Upper lobe of left lung (tissue), 6 donors: ENCODE measurements at regions not wholly inside any gene's neighbourhood (a gene's known extent, or its start where the extent isn't known, plus 50 kb on each side); places are given as distances from the start of the nearest gene placed in this dataset.

ENCODE experiments used
- ATAC-seq, 2 donors: fragments of 200-7000 bp; cut with Tn5 transposase; one replicate each; pipeline ENCODE4 v1.9.1; 2022; ENCODE audit warnings: mild to moderate bottlenecking in 2 of 2, moderate library complexity in 2 of 2; ENCODE audit not compliant: low FRiP score in 2 of 2
- DNase-seq, 2 donors: peaks; one replicate each; pipeline ENCODE4 v3.0.0-alpha.2; 2019 to 2020
- H3K27ac ChIP-seq, 4 donors: fragments of 200-600 bp; sonication (generic); one replicate each; pipeline ENCODE4 v1.5.1; 2016 to 2019
- H3K27me3 ChIP-seq, 4 donors: fragments of 200-600 bp; sonication (generic); one replicate each; pipeline ENCODE4 v1.5.1; 2017 to 2019
- H3K36me3 ChIP-seq, 4 donors: fragments of 200-600 bp; sonication (generic); one replicate each; pipeline ENCODE4 v1.5.1; 2016 to 2019
- H3K4me1 ChIP-seq, 4 donors: fragments of 200-600 bp; sonication (generic); one replicate each; pipeline ENCODE4 v1.5.1; 2018 to 2019
- H3K4me3 ChIP-seq, 4 donors: fragments of 200-600 bp; sonication (generic); one replicate each; pipeline ENCODE4 v1.5.1; 2017 to 2019; ENCODE audit warnings: mild to moderate bottlenecking in 2 of 4, moderate library complexity in 1 of 4
- H3K9me3 ChIP-seq, 4 donors: fragments of 200-600 bp; sonication (generic); one replicate each; pipeline ENCODE4 v1.5.1; 2018 to 2019
- EP300 ChIP-seq, 4 donors: sonication (generic); formaldehyde crosslinking; IDR thresholded peaks; one replicate each; pipeline ENCODE4 v1.5.1; 2017; ENCODE audit warnings: antibody characterized with exemption in 4 of 4, control low read depth in 2 of 4
- POLR2A ChIP-seq, 4 donors: fragments of 450-650 bp; IDR thresholded peaks; one replicate each; pipeline ENCODE4 v1.5.1; 2016 to 2017; ENCODE audit warnings: antibody characterized with exemption in 4 of 4, mild to moderate bottlenecking in 2 of 4
- POLR2AphosphoS5 ChIP-seq, 2 donors: sonication (generic); formaldehyde crosslinking; IDR thresholded peaks; one replicate each; pipeline ENCODE4 v1.5.1; 2017; ENCODE audit warnings: antibody characterized with exemption in 2 of 2
- WGBS, 2 donors: methylation state at CpG; one replicate each; pipeline ENCODE4 v1.1.5; 2017 to 2018; 5-methylcytosine and 5-hydroxymethylcytosine counted together
- TF ChIP-seq, protein P1 (sequence below), 6 experiments: fragments of 450-650 bp in 4 of 6; fragments of 200-600 bp in 2 of 6; sonication (generic) in 2 of 6; IDR thresholded peaks; one replicate each; pipeline ENCODE4 v1.5.1; 2016 to 2019; ENCODE audit warnings: antibody characterized with exemption in 6 of 6
- donor health status: DM: no; HTN: no; CAD: no; lungs with moderate emphysema.
- donor health status: DM: no; HTN: yes; CAD: no; lungs with severe emphysema.

- Histone ChIP-seq H3K9me3 (no peaks in the 10 kb centered on the region), H3K4me3 (no peak overlapping the region), H3K27me3 (no peaks in the 10 kb centered on the region), H3K36me3 (no peaks in the 10 kb centered on the region), H3K27ac (no peak overlapping the region), H3K4me1 (peaks cover 5 to 19% (median 13%) of the 10 kb centered on the region in 4 donors)
- 90 to 91% methylated on average over 11 of the region's 11 CpGs for WGBS, 2 donors
- TF ChIP-seq EP300 (IDR thresholded peaks at IDR 0.05): no peak
- no peak for TF ChIP-seq POLR2A (IDR thresholded peaks at IDR 0.05)
- no peak for TF ChIP-seq POLR2AphosphoS5 (IDR thresholded peaks at IDR 0.05)
- TF ChIP-seq, protein P1, sequence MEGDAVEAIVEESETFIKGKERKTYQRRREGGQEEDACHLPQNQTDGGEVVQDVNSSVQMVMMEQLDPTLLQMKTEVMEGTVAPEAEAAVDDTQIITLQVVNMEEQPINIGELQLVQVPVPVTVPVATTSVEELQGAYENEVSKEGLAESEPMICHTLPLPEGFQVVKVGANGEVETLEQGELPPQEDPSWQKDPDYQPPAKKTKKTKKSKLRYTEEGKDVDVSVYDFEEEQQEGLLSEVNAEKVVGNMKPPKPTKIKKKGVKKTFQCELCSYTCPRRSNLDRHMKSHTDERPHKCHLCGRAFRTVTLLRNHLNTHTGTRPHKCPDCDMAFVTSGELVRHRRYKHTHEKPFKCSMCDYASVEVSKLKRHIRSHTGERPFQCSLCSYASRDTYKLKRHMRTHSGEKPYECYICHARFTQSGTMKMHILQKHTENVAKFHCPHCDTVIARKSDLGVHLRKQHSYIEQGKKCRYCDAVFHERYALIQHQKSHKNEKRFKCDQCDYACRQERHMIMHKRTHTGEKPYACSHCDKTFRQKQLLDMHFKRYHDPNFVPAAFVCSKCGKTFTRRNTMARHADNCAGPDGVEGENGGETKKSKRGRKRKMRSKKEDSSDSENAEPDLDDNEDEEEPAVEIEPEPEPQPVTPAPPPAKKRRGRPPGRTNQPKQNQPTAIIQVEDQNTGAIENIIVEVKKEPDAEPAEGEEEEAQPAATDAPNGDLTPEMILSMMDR (IDR thresholded peaks at IDR 0.05): no peak
- DNase-seq (peak in 1 of 2 donors; percentile 30), ATAC-seq (no peak)
Observed at GRCh38 chr17:83013779-83014117, 65.7 kb upstream of the METRNL start.

- Histone ChIP-seq H3K27ac (no peak overlapping the region), H3K36me3 (no peaks in the 10 kb centered on the region), H3K4me3 (no peak overlapping the region), H3K9me3 (no peaks in the 10 kb centered on the region), H3K4me1 (peaks cover 5 to 19% (median 13%) of the 10 kb centered on the region in 4 donors), H3K27me3 (no peaks in the 10 kb centered on the region)
- no peak for ATAC-seq
- TF ChIP-seq POLR2A (IDR thresholded peaks at IDR 0.05) (no peak), POLR2AphosphoS5 (IDR thresholded peaks at IDR 0.05) (no peak), EP300 (IDR thresholded peaks at IDR 0.05) (no peak)
- TF ChIP-seq, protein P1 (IDR thresholded peaks at IDR 0.05): no peak
- 93 to 94% methylated on average over 14 of the region's 14 CpGs for WGBS, 2 donors
- no peak for DNase-seq
Observed at GRCh38 chr17:83014297-83014696, 65.1 kb upstream of the METRNL start.

DNA sequence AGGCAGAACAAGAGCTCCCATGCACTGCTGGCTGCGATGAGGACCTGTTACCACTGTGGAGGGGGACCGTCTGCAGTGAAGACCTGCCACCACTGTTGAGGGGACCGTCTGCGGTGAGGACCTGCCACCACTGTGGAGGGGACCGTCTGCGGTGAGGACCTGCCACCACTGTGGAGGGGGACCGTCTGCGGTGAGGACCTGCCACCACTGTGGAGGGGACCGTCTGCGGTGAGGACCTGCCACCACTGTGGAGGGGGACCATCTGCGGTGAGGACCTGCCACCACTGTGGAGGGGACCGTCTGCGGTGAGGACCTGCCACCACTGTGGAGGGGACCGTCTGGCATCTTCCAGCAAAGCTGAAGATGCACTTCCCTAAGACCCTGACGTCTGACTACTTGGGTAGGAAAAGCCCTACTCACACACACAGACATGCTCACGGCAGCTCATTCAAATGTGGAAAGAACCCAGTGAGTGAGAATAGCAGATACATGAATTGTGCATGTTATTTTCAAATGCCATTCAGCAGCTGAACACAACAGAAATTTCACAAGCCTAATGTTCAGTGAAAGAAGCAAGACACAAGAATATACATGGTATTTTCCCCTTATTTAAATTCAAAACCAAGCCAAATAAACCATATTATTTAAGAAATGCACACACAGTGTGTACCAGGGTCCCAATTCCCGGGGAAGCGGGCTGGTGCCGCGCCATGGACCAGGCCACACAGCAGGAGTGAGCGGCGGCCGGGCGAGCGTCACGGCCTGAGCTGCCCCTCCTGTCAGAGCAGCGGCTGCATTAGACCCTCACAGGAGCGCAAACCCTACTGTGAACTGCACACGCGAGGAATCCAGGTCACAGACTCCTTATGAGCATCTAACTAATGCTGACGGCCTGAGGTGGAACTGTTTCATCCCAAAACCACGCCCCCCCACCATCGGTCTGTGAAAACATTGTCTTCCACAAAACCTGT is 64.2 kb upstream of the METRNL start:
- ATAC-seq: no peak

DNA sequence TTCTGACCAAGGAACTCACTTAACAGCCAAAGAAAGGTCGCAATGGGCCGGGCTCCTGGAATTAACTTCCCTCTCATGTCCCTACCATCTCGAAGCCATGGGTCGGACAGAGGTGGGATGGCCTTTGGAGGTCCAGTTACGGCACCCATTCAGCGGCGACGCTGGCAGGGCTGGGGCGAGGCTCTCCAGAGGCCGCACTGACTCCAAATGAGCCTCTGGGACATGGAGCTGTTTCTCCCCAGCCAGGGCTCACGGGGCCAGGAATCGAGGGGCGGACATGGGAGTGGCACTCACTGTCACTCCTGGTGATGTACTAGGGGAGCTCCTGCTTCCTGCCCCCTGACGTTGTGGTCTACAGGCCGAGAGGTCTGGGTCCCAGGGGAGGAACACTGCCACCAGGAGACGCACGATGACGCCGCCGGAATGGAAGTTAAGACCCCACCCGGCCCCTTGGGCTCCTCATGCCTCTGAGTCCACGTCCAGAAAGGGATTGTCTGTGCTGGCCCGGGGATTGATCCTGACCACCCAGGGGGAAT is 60.7 kb upstream of the METRNL start:
- no peaks in the 10 kb centered on the region for H3K36me3 ChIP-seq
- DNase-seq: peak in 1 of 2 donors; percentile 59
- H3K27me3 ChIP-seq: no peaks in the 10 kb centered on the region
- WGBS, 2 donors: 98 to 100% methylated on average over 6 to 23 of the region's 23 CpGs
- H3K4me1 ChIP-seq: no peaks in the 10 kb centered on the region
- H3K4me3 ChIP-seq: no peak overlapping the region
- no peaks in the 10 kb centered on the region for H3K9me3 ChIP-seq
- no peak overlapping the region for H3K27ac ChIP-seq
- TF ChIP-seq POLR2AphosphoS5 (IDR thresholded peaks at IDR 0.05) (no peak), EP300 (IDR thresholded peaks at IDR 0.05) (no peak)
- TF ChIP-seq, protein P1 (IDR thresholded peaks at IDR 0.05): no peak
- ATAC-seq: no peak

More for the DNA sequence above, 64.2 kb upstream of the METRNL start:
- Histone ChIP-seq H3K27ac (no peak overlapping the region), H3K27me3 (no peaks in the 10 kb centered on the region), H3K4me1 (peaks cover 2 to 14% (median 13%) of the 10 kb centered on the region in 4 donors), H3K36me3 (no peaks in the 10 kb centered on the region), H3K4me3 (no peak overlapping the region), H3K9me3 (no peaks in the 10 kb centered on the region)
- DNase-seq: peak in 1 of 2 donors; percentile 72
- WGBS, 2 donors: 94 to 96% methylated on average over 13 to 31 of the region's 33 CpGs
- TF ChIP-seq EP300 (IDR thresholded peaks at IDR 0.05) (no peak), POLR2A (IDR thresholded peaks at IDR 0.05) (no peak), POLR2AphosphoS5 (IDR thresholded peaks at IDR 0.05) (no peak)
- TF ChIP-seq, protein P1 (IDR thresholded peaks at IDR 0.05): no peak
